ENCODE measurements at regions not wholly inside any gene's neighbourhood (a gene's known extent, or its start where the extent isn't known, plus 50 kb on each side); places are given as distances from the start of the nearest gene placed in this dataset.
A peak's percentile ranks its signal among the peaks of the same experiment; 100 is the strongest.

DNA sequence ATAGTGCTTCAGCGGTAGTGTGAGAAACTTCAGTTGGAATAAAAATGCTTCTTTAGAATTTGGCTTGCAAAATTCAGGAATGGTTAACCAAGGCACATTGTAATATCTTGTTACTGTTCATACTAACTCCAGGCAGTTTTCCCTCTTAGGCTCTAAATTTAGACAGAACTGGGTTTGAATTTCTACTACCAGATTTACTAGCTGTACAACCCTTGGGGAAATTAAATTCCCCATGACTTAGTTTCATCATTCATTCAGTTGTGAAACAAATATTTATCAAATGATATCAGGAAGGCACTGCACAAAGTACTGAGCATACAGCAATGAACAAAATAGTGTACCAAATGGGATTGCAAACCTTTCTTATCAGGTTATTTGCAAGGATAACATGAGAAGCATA, 135.0 kb upstream of the IL15 start:
- H3K4me3 ChIP-seq (ENCODE audit: low read depth, low read length) = no peak overlapping the region
- TF ChIP-seq, protein P1, sequence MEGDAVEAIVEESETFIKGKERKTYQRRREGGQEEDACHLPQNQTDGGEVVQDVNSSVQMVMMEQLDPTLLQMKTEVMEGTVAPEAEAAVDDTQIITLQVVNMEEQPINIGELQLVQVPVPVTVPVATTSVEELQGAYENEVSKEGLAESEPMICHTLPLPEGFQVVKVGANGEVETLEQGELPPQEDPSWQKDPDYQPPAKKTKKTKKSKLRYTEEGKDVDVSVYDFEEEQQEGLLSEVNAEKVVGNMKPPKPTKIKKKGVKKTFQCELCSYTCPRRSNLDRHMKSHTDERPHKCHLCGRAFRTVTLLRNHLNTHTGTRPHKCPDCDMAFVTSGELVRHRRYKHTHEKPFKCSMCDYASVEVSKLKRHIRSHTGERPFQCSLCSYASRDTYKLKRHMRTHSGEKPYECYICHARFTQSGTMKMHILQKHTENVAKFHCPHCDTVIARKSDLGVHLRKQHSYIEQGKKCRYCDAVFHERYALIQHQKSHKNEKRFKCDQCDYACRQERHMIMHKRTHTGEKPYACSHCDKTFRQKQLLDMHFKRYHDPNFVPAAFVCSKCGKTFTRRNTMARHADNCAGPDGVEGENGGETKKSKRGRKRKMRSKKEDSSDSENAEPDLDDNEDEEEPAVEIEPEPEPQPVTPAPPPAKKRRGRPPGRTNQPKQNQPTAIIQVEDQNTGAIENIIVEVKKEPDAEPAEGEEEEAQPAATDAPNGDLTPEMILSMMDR (IDR thresholded peaks at IDR 0.05; ENCODE audit: insufficient read depth, low read depth, low read length) = no peak
- peak; percentile 28 for DNase-seq (ENCODE audit: low read depth)

GRCh38 chr4:141501931-141502330, 134.5 kb upstream of the IL15 start:
- TF ChIP-seq, protein P1 (IDR thresholded peaks at IDR 0.05; ENCODE audit: insufficient read depth, low read depth, low read length) = no peak
- DNase-seq (ENCODE audit: low read depth) = peak; percentile 63
- no peak overlapping the region for H3K4me3 ChIP-seq (ENCODE audit: low read depth, low read length)

GRCh38 chr4:141502755-141503154, 133.6 kb upstream of the IL15 start:
- no peak for DNase-seq (ENCODE audit: low read depth)
- TF ChIP-seq, protein P1 (IDR thresholded peaks at IDR 0.05; ENCODE audit: insufficient read depth, low read depth, low read length) = no peak
- no peak overlapping the region for H3K4me3 ChIP-seq (ENCODE audit: low read depth, low read length)

- TF ChIP-seq, protein P1 (IDR thresholded peaks at IDR 0.05; ENCODE audit: insufficient read depth, low read depth, low read length) = no peak
- no peak overlapping the region for H3K4me3 ChIP-seq (ENCODE audit: low read depth, low read length)
- DNase-seq (ENCODE audit: low read depth) = no peak
These were observed 133.1 kb upstream of the IL15 start for GRCh38 chr4:141503260-141503659.

- TF ChIP-seq, protein P1 (IDR thresholded peaks at IDR 0.05; ENCODE audit: insufficient read depth, low read depth, low read length) = no peak
- H3K4me3 ChIP-seq (ENCODE audit: low read depth, low read length) = no peak overlapping the region
- DNase-seq (ENCODE audit: low read depth) = no peak
These were observed 125.3 kb upstream of the IL15 start for GRCh38 chr4:141511055-141511454.

DNA sequence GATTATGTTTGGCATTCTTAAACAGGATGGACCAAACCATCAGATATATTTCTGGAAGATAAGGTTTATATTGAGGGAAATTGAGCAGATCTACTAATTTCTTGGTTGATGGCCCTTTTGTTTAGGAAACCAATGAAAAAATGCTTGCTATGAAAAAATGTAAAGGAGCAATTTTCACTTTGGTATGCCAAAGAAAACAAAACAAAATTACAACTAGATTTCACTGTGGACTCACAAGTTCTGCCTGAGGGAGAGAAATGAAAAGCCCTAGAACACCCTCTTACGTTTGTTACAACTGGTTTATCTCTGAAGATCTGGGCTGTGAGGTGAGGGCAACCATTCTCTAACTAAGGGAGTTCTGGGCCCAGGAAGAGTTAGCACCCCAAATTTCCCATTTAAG, 122.5 kb upstream of the IL15 start:
- TF ChIP-seq, protein P1 (IDR thresholded peaks at IDR 0.05; ENCODE audit: insufficient read depth, low read depth, low read length) = no peak
- no peak for DNase-seq (ENCODE audit: low read depth)
- no peak overlapping the region for H3K4me3 ChIP-seq (ENCODE audit: low read depth, low read length)

DNA sequence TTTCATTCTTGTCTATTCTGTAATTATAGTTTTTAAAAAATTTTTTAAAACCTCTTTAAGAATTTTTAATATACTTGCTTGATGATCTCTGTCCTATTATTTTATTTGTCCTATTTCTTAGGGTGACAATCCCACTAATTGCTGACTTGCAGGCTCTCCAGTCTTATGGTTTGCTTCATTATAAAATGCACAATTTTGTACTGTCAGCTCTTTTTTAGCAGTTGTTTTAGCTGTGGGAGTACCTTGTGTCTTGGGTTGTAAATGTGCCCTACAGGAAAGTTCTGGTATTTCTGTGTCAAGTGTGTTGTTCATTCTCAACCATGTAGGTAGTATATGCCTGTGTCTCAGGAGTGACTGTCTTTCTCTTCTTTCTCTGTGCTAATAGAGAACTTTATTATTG, 118.2 kb upstream of the IL15 start:
- H3K4me3 ChIP-seq (ENCODE audit: low read depth, low read length) = no peak overlapping the region
- TF ChIP-seq, protein P1 (IDR thresholded peaks at IDR 0.05; ENCODE audit: insufficient read depth, low read depth, low read length) = no peak
- DNase-seq (ENCODE audit: low read depth) = no peak

All from fibroblast of villous mesenchyme (primary cell).